HG02623 (cell line): ENCODE measurements at regions not wholly inside any gene's neighbourhood (a gene's known extent, or its start where the extent isn't known, plus 50 kb on each side); places are given as distances from the start of the nearest gene placed in this dataset.

ENCODE experiments used
- ATAC-seq: cut with Tn5 transposase; IDR thresholded peaks from one replicate; pipeline ENCODE4 v1.9.1; 2021; ENCODE audit warnings: moderate library complexity; ENCODE audit not compliant: unreplicated experiment

GRCh38 chr2:187139469-187139868, 290.5 kb upstream of the ZSWIM2 start:
- ATAC-seq, result no peak

DNA sequence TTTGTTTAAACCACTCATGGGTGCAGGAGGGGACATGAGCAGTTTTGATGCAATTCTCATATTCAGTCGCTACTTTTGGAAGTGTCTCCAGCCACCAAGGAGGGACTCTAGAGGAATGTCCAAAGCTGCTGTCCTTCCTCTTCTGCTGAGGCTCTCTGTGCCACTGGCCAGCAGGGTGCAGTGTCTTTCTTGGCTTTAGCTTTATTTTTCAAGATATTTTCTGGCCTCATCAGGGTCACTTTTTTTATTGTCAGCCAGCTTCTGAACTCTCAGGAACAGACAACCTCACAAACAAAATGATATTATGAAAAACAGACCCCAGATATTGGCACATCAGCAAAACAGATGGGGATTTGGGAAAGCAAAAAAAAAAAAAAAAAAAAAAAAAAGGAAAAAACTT, 289.3 kb upstream of the ZSWIM2 start:
- ATAC-seq, result peak; percentile 50

DNA sequence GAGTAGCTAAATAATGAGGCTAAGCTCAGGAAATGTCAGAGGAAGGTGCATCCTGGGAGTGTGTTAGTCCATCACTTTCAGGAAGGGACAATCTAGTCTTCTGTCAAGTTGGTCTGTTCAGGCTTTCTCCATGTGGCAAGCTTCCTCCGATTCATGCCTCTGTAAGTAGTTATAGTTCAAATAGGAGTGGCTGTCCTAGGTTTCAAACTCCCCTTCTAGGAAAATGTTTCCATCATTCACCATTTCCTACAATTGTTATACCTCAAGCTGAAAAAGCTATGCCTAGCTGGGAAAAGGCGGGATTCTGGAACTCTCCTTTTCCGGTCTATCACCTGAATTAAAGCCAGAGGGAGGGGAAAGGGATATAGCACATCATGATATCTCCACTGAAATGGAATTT, 287.7 kb upstream of the ZSWIM2 start:
- no peak for ATAC-seq

DNA sequence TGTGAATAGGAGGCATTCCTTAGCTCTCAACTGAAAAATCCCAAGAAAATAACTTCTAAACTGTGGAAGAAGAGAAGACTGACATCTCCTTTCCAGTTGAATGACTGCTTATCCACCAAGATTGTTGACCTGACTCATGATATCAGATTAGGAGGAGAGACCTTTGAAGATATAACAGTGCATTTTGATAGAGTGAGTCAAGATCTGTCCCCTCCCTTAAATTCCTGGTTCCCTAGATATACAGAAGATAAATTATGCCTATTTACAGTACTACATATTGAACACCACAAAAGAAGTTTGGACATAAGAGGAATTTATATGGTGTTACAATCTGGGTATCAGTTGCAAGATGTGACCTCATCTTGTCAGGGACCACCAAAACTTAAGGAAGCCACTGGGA, 285.3 kb upstream of the ZSWIM2 start:
- no peak for ATAC-seq

- no peak for ATAC-seq
Measured at GRCh38 chr2:187129868-187130267, 280.9 kb upstream of the ZSWIM2 start.

DNA sequence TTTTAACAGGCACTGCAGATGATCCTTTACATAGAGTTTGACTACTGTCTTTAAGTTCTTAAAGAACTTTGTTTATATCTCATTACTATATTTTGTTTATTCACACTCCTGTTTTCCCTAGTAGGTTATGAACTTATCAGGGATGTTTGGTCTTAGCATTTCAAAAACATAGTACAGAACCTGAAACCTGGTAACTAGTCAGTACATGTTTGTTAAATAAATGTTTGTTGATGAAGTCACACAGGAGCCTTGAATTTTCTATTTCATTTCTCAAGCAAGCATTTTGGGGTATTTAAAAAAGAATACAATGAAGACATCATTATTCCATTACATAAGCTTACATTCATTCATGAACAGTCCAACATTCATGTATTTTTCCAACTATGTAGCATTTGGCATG, 280.3 kb upstream of the ZSWIM2 start:
- no peak for ATAC-seq

DNA sequence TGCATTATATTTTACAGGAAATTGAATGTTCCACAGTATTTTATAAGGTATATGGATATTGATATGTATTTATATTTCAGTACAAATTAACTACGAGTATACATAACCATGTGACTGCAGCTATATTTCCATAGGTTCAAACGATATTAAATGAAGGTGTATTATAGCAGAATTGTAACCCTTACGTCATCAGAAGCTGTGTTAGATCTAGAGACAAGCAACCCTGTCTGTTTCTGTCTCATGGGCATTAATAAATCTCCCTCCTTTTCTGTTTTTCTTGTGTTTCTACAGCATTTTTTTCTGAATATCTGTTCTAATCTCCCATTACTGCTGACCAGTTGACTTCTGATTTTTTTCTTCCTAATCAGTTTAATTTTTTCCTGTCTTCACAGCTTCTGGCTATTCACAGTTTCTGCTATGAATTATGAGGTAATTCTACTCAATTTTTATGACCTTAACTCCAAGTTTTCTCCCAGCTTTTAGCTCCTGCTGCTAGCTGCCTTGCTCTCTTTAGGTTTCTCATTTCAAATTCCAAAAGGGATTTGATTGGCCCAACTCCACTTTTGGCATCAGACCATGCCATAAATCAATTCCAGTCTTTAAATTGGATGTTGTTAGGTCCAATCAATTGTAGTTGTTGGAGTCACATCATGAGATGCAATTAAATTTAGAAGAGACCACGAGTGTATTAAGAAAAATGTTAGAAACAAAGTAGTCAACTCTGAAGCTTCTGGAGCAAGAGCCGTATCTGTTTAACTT, 277.5 kb upstream of the ZSWIM2 start:
- no peak for ATAC-seq

DNA sequence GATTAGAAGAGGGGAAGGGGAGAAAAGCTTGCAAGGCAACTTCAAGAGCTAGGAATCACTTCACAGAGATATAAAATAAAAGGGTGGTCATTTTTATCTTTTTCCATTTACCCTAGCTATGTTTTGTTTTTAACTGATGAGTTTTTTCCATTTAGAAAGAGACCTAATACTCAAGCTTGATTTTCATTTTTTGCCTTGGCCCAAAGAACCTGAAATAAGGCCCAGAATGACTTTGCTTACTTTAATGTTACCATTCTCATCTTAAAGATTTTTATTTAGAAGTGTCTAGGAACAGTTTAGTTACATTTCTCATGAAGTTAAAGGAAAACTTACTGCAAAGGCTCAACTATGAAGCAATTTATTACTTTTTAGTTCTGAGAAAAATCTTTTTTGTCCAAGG, 276.3 kb upstream of the ZSWIM2 start:
- no peak for ATAC-seq

DNA sequence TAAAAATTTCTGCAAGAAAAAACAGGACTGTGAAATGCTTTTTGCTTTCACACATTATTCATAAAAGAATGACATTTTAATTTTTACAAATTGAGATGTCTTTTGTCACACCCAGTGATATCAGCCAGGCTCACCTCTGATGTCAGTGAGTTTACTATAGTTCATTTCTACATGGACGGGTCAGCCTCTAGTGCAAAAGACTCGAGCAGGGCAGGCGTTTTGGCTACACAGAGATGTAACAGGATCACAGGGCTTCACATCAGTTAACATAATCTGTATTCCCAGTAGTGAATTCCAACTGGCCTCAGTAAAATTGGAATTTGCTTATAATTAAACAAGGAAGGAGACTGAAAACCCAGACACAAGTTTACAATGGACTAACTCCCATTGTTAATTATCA, 275.6 kb upstream of the ZSWIM2 start:
- ATAC-seq, result no peak

DNA sequence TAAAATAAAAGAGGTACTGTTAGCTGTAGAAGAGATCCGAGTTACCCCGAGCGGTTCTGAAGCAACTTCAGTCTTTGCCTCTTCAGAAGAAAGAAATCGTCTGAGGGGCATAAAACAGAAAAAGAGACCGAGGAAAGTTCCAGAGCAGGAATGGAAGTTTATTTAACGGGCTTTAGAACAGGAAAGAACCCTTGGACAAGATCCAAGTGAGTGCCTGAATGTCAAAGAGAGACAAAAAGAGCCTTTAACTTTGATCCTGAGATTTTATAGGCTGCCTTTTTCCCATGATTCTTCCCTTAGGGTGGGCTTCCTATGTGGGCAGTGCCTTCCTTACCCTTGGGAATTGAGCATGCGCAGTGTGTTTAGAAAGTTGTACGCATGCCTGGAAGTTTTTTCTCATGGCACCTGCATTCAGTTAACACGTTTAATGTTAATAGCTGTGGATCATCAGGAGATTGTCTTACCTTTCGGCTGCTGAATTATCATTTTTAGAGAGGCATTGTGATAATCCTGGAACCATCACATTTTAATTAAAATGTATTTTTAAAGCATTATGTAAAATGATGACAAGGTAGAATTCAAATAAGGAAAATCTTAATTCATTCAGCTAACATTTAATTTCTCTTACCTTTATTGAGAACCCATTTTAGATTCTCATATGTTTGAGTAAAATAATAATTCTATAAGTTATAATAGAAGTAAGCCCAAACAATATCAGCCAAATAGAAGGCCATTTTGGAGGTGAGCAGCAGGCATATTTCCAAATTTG, 269.5 kb upstream of the ZSWIM2 start:
- no peak for ATAC-seq

DNA sequence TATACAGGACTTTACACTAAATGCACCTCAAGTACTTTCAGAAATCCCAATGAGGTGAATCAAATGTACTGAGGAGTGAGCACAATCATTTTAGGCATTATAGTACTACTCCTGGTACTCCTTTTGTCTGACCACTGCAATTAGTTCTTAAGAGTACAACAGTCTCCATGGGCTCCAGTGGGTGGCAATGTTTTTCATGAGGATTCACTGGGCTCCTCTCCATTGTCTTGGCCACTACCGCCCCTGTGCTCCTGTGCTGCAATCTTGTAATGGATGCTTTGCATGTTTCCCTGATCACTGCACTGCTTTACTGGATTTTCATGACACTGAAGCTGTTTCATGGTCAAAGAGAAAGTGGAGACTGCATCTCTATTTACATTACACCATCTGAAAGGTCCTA, 268.5 kb upstream of the ZSWIM2 start:
- no peak for ATAC-seq

DNA sequence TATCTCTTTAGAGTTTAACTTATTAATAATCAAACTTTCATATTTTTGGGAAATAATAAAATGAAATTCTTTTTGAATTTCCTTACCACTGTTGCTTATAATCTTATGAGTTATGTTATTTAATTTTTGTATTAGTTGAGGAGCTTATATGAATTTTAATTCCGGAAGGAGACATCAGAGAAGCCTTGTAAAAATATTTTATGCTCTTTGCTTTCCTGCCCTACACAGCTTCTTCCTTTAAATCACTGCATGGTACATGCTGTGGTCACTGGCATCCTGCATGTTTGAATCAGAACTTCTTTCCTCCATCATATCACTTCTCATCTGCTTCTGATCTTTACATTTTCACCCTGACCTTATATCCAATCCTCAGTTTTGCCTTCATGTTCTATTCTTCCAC, 266.7 kb upstream of the ZSWIM2 start:
- no peak for ATAC-seq

- no peak for ATAC-seq
Measured at GRCh38 chr2:187107001-187107400, 258.0 kb upstream of the ZSWIM2 start.

DNA sequence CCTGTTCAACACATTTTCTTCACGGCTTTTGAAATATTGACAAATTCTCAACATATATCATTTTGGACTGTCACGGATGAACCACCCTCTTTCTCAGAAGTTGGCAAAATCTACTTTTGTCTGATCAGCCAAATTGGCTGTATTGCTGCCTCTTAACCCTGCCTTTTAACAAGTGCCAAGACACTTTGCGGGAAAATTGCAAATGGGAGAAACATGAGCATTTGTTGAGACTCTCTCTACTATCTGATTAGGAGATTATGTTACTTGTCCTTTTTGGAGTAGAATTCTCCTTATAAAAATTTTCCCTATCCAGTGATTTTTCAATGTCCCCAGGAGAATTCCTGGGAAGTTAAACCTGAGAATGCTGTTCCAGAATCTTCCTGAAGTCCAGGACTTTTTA, 256.2 kb upstream of the ZSWIM2 start:
- ATAC-seq, result no peak

GRCh38 chr2:187102381-187102780, 253.4 kb upstream of the ZSWIM2 start:
- ATAC-seq, result no peak

GRCh38 chr2:187098154-187098553, 249.2 kb upstream of the ZSWIM2 start:
- no peak for ATAC-seq

DNA sequence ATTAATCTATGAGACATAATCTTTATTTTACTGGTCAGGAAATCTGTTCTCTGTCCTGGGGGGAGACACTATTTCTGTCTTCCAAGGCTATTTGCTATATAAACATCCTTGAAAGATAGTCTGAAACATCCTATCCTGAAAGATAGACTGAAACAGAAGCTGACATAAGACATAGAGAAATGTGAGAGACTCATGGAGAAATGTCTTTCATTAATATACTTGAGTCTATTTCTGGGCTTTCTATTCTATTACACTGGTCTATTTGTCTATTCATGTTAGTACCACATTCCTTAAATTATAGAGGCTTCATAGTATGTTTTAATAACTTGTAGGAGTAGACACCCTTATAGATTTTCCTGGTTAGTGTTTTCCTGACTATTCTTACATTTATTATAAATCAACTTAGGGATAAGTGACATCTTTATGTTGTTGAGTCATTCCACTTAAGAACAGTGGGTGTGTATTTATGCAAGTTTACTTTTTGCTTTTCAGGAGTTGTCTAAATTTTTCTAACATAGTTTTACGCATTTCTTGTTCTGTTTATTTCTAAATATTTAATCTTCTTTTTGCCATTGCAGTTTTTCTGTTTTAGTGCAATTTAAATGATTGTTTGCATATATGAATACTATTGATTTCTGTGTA, 244.9 kb upstream of the ZSWIM2 start:
- no peak for ATAC-seq

DNA sequence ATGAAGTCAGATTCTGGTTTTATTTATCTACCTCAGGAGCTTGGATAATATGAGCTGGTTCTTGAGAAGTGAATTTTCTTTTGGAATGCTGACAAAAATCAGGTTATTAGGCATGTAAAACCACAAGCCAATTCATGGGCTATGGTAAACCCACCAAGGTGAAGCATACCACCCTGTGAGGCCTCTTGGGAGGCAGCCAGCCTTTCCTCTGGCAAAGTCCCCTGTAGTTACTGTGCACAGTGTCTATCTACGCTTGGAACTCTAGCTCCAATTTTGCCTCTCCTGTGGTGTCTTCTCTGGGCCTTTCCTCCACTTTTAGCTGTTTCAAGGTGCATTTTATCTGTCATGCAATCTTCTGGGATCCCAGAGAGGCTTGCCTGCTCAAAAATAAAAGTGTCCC, 242.7 kb upstream of the ZSWIM2 start:
- no peak for ATAC-seq

GRCh38 chr2:187084524-187084923, 235.6 kb upstream of the ZSWIM2 start:
- ATAC-seq, result no peak

DNA sequence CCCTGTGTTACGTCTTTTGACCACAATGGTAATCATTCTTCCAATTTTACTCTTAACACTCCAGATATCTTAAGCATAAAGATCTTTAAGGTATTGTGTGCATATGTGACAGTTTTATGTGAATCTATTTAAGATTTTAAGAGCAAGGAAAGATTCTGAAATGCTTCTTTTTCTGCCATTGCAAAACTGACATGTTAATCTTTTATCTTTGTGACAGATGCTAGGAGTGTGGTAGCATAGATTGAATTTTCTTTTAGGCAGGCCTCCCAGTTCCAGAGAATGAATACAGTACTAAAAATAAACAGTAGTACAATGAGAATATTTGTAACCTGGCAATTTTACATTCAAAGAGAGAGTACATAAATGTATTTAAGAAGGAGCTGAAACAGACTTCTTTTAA, 232.5 kb upstream of the ZSWIM2 start:
- ATAC-seq, result no peak

DNA sequence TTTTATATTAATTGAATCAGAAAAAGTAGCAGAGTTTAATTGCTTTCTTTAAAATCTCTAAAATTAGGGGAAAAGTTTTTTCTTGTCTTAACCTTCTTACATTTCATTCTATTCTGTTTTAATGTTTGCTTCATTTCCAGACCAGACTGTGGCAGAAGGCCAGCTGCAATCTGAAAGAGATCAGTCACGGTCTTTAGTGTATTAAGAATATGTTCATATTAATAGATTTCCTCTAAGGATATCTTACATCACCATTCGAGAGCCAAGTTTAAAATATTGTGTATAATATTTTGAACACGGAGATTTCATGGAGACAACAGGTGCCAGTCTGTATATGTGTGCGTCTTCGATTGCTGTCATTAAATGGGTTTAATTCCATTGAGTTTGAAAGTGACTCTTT, 230.9 kb upstream of the ZSWIM2 start:
- no peak for ATAC-seq

- ATAC-seq, result no peak
Measured at GRCh38 chr2:187078297-187078696, 229.3 kb upstream of the ZSWIM2 start.
